Right cardiac atrium (tissue), 5 donors: ENCODE measurements at regions not wholly inside any gene's neighbourhood (a gene's known extent, or its start where the extent isn't known, plus 50 kb on each side); places are given as distances from the start of the nearest gene placed in this dataset.

ENCODE experiments used
- ATAC-seq, 2 donors: fragments of 200-7000 bp; cut with Tn5 transposase; one replicate each; pipeline versions ENCODE4 v1.8.0 to v1.9.1; 2020; ENCODE audit warnings: moderate library complexity in 2 of 2, mild to moderate bottlenecking in 1 of 2
- DNase-seq, 3 donors: peaks; one replicate each; pipeline ENCODE4 v3.0.0-alpha.2; 2020
- H3K27ac ChIP-seq: one replicate; pipeline ENCODE4 v1.5.1; 2013; ENCODE audit warnings: mild to moderate bottlenecking, low read length, control low read depth, moderate library complexity
- H3K27me3 ChIP-seq: one replicate; pipeline ENCODE4 v1.6.1; 2013; ENCODE audit not compliant: control insufficient read depth, insufficient read depth
- H3K4me1 ChIP-seq: one replicate; pipeline ENCODE4 v1.6.1; 2013; ENCODE audit warnings: low read length; ENCODE audit not compliant: control insufficient read depth, insufficient read depth
- H3K4me3 ChIP-seq: one replicate; pipeline ENCODE4 v1.5.1; 2013; ENCODE audit warnings: low read length, control low read depth
- H3K9me3 ChIP-seq: one replicate; pipeline ENCODE4 v1.6.1; 2013; ENCODE audit warnings: low read length; ENCODE audit not compliant: control insufficient read depth
- WGBS: extraction: QIAGEN DNeasy Blood & Tissue Kit; methylation state at CpG from one replicate; pipeline ENCODE4 v1.1.7; 2013; 5-methylcytosine and 5-hydroxymethylcytosine counted together
- intact Hi-C, 4 donors: fragments of 100-400 bp; cut with DNase I; formaldehyde crosslinking; loops; one replicate each; pipeline versions ENCODE4 v1.11.0 to v1.14.0; 2022 to 2023
- donor health status: healthy with polysubstance abuse.
- donor health status: DM: no; HTN: yes; CAD: no.
- donor health status: DM: no; HTN: no; CAD: no.
- donor health status: DM: no; HTN: yes; CAD: no; lungs with severe emphysema.
- donor health status: DM: yes; HTN: yes; CAD: no.

DNA sequence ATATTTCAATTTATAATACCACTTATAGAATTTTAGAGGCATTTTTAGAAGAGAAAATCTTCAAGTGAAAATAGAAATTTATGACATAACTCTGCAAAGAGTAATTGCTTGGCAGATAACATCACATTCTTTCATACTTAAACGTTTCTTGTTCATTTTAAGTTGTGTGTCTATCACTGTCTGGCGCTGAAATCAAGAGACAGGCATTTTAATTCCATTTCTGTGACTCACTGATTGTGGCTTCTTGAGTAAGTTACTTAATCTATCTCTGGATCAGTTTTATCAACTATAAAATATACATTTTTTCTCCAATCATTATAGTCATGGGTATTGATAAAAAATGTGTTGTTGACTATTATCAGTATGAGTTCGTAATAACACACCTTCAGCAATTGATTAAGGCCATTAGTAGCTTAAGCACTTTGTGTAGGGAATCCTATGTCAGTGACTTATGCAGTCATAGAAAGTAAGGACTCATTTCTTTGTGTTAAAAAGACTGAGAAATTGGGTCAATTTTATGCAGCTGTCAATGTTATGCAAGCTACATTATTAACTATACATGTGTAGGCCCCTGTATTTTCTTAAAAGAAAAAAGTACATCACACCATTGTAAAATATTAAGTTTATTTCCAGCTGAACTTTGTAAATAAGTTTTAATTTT lies 497.3 kb downstream of the CCDC85A start:
- intact Hi-C loops, result no loop called here

DNA sequence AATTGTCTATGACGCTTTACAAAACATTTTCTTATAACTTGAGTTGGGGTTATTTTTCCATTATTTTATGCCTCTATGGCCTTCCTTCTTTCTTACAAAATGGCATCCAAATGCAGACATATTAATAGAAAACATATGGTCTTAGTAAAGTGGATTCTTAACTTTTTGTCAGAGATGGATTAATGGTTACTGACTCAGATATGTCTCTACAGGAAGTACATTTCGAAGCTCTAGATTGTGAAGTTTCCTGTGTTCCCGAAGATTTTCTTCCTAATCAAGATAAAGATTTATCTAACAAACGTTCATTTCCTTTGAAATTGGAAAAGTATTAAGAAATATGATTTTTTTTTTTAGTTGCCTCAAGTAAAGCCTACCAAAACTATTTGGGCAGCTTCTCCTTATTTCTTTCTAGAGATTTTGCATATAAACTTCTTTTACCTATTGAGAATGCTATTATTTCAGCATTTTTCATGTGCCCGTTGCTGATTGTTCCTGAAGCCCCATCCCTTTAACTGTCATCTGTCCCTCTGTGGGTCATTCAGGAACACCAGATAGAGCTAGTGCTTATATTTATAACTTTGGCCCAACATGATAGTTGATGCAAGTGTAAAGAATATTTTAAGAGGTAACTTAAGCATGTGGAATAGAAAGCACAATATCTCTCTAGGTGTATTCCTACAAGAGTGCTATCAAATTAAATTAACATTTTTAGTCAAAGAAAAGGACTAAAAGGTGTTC lies 498.0 kb downstream of the CCDC85A start:
- WGBS, result 45% methylated on average over 5 of the region's 5 CpGs
- Histone ChIP-seq H3K9me3 (no peaks in the 10 kb centered on the region), H3K27ac (no peak overlapping the region), H3K4me3 (no peak overlapping the region), H3K27me3 (no peaks in the 10 kb centered on the region), H3K4me1 (no peaks in the 10 kb centered on the region)
- ATAC-seq (peak in 1 of 2 donors; percentile 45), DNase-seq (no peak)
- intact Hi-C loops, result no loop called here

More for the DNA sequence above, 497.3 kb downstream of the CCDC85A start:
- no peaks in the 10 kb centered on the region for H3K27me3 ChIP-seq
- H3K4me3 ChIP-seq, result no peak overlapping the region
- ATAC-seq, result no peak
- WGBS, result 48% methylated on average over 3 of the region's 3 CpGs
- no peak for DNase-seq
- H3K27ac ChIP-seq, result no peak overlapping the region
- H3K9me3 ChIP-seq, result no peaks in the 10 kb centered on the region
- no peaks in the 10 kb centered on the region for H3K4me1 ChIP-seq

DNA sequence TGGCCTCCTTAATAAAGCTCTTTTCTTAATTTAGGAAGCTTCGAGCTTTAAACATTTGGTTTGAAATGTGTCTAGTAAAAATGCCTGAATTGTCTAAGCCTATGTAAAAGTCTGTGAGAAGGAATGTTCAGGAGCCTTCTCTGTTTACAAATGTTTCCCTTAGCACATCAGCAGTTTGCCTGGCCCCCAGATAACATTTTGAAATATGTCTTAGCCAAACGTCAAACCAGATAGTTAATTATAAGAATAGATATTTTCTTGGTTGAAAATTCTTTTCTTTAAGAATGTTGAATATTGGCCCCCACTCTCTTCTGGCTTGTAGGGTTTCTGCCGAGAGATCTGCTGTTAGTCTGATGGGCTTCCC lies 498.6 kb downstream of the CCDC85A start:
- whole genome bisulfite sequencing, result 59% methylated on average over 3 of the region's 3 CpGs
- ATAC-seq (no peak), DNase-seq (no peak)
- Histone ChIP-seq H3K4me1 (no peaks in the 10 kb centered on the region), H3K27me3 (no peaks in the 10 kb centered on the region), H3K27ac (no peak overlapping the region), H3K4me3 (no peak overlapping the region), H3K9me3 (no peaks in the 10 kb centered on the region)
- intact Hi-C loops, result no loop called here

DNA sequence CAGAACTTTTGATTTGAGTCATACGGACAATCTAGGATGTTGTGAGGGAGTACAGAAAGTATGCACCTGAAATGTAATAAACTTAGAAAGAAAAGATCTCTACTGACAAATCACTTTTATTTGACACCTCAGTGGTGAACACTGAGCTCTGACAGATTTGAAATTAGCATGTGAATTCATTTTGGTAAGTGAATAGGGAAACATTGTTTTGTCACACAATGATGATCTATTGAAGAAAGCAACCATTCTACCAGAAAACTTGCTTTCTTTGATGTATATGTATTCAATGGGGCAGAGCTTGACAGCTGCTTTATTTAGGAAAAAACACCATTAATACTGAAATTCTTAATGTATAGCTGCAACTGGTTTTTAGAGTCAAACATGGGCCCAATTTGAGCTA lies 500.5 kb downstream of the CCDC85A start:
- DNase-seq, result no peak
- H3K27ac ChIP-seq, result no peak overlapping the region
- no peaks in the 10 kb centered on the region for H3K4me1 ChIP-seq
- H3K9me3 ChIP-seq, result no peaks in the 10 kb centered on the region
- no peaks in the 10 kb centered on the region for H3K27me3 ChIP-seq
- 94% methylated on average over 1 of the region's 1 CpG for WGBS
- intact Hi-C loops, result no loop called here
- H3K4me3 ChIP-seq, result no peak overlapping the region
- ATAC-seq, result no peak

DNA sequence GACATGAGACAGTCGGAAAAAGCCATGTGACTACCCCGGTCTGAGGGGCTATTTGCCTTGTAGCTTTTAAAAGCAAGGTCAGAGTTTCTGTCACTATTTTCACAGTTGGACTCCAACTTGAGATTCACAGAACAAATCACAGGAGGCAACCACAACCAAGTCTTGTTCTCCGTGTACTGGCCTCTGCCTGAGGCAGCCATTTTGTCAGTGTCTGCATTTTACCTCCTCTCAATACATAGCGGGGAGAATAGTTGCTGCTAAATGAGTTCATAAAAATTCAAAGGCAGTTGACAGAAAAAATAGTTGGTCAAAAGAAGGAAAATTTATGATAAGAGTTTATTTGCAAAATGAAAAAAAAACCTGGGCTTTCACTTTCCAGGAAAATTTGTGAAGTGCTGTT lies 501.4 kb downstream of the CCDC85A start:
- WGBS, result 94% methylated on average over 4 of the region's 4 CpGs
- no peaks in the 10 kb centered on the region for H3K27me3 ChIP-seq
- no peak overlapping the region for H3K27ac ChIP-seq
- intact Hi-C loops, result no loop called here
- H3K4me1 ChIP-seq, result no peaks in the 10 kb centered on the region
- ATAC-seq, result no peak
- no peak for DNase-seq
- H3K4me3 ChIP-seq, result no peak overlapping the region
- H3K9me3 ChIP-seq, result no peaks in the 10 kb centered on the region

DNA sequence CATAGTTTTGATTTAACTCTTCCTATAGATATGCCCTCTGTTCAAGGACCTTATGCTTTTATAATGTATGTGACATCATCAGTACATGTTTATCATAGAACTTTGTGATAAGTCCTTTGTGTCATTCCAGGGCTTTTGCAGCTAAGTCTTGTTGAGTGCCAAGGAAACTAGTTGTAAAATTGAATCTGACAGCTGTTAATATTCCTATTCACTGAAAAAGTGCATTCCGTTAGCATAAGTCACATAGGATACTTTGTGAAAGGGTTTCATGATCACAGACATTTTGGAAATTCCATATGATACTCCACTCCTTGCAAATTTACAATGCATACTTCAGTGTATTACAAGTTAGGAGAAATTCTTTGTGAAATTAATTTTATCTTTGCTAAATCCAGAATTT lies 503.4 kb downstream of the CCDC85A start:
- intact Hi-C loops, result no loop called here
- H3K27me3 ChIP-seq, result no peaks in the 10 kb centered on the region
- WGBS, result 64% methylated on average over 1 of the region's 1 CpG
- H3K4me3 ChIP-seq, result no peak overlapping the region
- ATAC-seq, result no peak
- DNase-seq, result no peak
- H3K27ac ChIP-seq, result no peak overlapping the region
- H3K9me3 ChIP-seq, result no peaks in the 10 kb centered on the region
- no peaks in the 10 kb centered on the region for H3K4me1 ChIP-seq

DNA sequence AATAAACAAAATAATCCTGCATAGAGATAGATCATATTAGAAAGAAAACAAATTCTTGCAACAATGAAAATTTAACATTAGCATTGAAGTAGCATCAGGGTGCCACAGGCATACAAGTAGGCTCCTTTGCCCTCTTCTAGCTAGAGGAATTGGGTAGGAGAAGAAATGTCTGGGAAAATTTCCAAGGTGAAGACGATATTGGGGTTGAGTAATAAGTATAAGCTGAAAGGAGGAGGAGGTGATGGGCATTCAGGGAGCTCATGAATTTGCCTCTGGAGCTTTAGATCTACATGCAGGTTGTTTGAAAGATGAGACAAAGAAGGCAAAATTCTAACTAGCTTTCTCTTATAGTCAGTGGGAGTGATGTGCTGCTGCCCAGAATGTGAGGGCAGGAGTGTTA lies 504.9 kb downstream of the CCDC85A start:
- whole genome bisulfite sequencing, result 68% methylated on average over 1 of the region's 1 CpG
- intact Hi-C loops, result no loop called here

DNA sequence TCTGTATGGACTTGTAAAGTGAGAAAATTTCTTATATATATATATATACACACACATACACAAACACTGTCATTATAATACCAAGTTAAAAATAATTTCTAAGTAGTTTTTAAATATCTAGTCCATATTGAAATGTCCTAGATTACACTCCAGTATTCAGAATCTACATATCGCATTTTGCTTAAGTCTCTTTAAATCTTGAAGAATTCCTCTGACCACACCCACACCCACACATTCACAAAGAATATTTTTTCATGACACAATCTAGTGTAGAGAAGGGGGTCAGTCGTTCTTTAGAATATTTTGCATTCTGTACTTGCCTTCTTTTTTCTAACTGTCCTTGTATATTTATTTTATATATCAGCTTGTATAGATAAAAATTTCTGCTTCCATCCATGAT lies 509.7 kb downstream of the CCDC85A start:
- 67% methylated on average over 2 of the region's 2 CpGs for WGBS
- H3K4me1 ChIP-seq, result no peaks in the 10 kb centered on the region
- ATAC-seq (no peak), DNase-seq (no peak)
- H3K27me3 ChIP-seq, result no peaks in the 10 kb centered on the region
- H3K4me3 ChIP-seq, result no peak overlapping the region
- no peaks in the 10 kb centered on the region for H3K9me3 ChIP-seq
- intact Hi-C loops, result no loop called here
- no peak overlapping the region for H3K27ac ChIP-seq

More for the DNA sequence above, 504.9 kb downstream of the CCDC85A start:
- ATAC-seq (no peak), DNase-seq (no peak)
- no peaks in the 10 kb centered on the region for H3K9me3 ChIP-seq
- H3K4me1 ChIP-seq, result no peaks in the 10 kb centered on the region
- no peaks in the 10 kb centered on the region for H3K27me3 ChIP-seq
- no peak overlapping the region for H3K4me3 ChIP-seq
- H3K27ac ChIP-seq, result no peak overlapping the region

DNA sequence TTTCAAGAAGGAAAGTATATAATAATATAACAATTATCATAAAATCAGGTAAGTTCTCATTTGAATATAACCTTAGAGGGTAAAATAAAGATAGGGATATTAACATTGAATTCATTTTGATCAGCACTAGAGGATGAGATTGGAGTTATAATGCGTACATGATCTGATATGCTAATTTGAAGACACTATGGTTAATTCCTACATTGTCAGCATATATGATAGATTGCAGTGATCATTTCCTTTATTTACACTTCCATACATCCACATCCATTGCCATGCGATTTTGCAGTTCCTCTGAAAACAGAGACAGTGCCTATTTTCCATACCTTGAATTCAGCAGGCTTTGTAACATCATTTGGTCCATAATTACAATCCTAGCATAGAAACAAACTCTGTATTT lies 519.2 kb downstream of the CCDC85A start:
- intact Hi-C loops, result no loop called here
- Histone ChIP-seq H3K27ac (no peak overlapping the region), H3K4me1 (no peaks in the 10 kb centered on the region), H3K27me3 (no peaks in the 10 kb centered on the region), H3K4me3 (no peak overlapping the region), H3K9me3 (no peaks in the 10 kb centered on the region)
- no peak for ATAC-seq
- DNase-seq, result no peak
- 87% methylated on average over 2 of the region's 2 CpGs for WGBS

DNA sequence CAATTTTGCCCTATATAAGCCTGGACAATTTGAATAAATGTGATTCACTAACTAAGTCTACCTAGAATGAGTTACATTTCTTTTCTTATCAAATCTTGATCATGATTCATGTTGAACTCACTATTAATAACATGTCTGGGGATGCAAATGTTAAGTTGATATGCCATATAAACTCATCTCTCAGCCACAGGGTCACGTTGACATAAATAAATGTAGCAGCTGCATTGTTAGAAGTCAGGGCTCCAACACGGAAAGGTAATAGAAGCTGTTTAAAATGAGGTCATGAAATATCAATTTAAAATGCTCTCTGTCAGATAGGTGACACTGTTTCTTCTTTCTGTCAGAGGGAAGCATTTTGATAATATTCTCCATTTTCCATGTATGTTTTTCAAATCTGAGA lies 521.9 kb downstream of the CCDC85A start:
- Histone ChIP-seq H3K4me1 (no peaks in the 10 kb centered on the region), H3K9me3 (no peaks in the 10 kb centered on the region), H3K4me3 (no peak overlapping the region), H3K27me3 (no peaks in the 10 kb centered on the region), H3K27ac (no peak overlapping the region)
- DNase-seq (no peak), ATAC-seq (no peak)
- intact Hi-C loops, result no loop called here
- WGBS, result 62% methylated on average over 2 of the region's 2 CpGs

DNA sequence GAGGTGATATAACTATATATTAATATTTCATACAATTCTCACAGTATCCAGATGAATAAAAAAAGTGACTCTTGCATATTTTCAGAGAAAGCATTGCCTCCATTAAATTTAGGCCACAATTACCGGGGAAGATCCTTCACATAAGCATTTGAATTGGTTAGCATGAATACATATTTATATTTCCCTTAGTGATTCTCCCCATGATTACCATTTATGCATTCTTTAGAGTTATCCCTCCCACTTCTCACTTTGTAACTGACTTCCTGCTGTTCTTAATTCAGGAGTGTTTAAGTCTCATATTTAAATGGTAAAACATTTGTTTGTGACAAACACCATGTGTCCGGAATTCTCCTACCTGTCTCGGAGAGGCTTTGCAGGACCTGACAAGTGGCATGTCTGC lies 523.4 kb downstream of the CCDC85A start:
- H3K27me3 ChIP-seq, result no peaks in the 10 kb centered on the region
- intact Hi-C loops, result no loop called here
- no peaks in the 10 kb centered on the region for H3K9me3 ChIP-seq
- ATAC-seq, result no peak
- WGBS, result 79% methylated on average over 3 of the region's 3 CpGs
- DNase-seq, result no peak
- no peak overlapping the region for H3K4me3 ChIP-seq
- H3K4me1 ChIP-seq, result no peaks in the 10 kb centered on the region
- H3K27ac ChIP-seq, result no peak overlapping the region
